Fibroblast of the aortic adventitia (primary cell): ENCODE measurements at regions not wholly inside any gene's neighbourhood (a gene's known extent, or its start where the extent isn't known, plus 50 kb on each side); places are given as distances from the start of the nearest gene placed in this dataset.

Experiments used
- DNase-seq: peaks from one replicate; pipeline ENCODE4 v3.0.0-alpha.2; 2010; ENCODE audit warnings: low read depth
- H3K4me3 ChIP-seq: 2 replicates; pipeline ENCODE4 v1.5.1; 2011; ENCODE audit warnings: low read depth, mild to moderate bottlenecking, control low read depth, low read length, moderate library complexity
- TF ChIP-seq, protein P1 (sequence below): IDR thresholded peaks from 2 replicates; pipeline ENCODE4 v1.5.1; 2011; ENCODE audit warnings: mild to moderate bottlenecking, low read length, control low read depth, inconsistent platforms; ENCODE audit not compliant: insufficient read depth

DNA sequence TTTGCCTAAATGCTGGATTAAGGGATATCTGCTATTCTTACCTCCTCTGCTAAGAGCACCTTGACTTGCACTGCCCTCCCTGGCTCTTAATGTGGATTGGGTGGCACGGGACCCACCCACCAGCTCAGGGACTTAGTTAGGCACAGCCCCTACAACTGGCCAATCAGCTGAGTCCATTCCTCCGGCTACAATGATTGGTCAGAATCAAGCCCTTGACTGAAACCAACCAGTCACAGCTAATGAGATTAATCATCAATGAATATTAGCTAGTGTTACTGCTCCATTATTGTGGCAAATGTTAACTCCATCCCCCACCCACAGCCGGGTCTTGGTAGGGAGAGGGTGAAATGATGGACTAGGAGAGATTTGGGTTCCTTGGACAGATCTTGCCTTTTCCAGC is 328.0 kb downstream of the MN1 start:
- no peak for DNase-seq
- no peak overlapping the region for H3K4me3 ChIP-seq
- TF ChIP-seq, protein P1, sequence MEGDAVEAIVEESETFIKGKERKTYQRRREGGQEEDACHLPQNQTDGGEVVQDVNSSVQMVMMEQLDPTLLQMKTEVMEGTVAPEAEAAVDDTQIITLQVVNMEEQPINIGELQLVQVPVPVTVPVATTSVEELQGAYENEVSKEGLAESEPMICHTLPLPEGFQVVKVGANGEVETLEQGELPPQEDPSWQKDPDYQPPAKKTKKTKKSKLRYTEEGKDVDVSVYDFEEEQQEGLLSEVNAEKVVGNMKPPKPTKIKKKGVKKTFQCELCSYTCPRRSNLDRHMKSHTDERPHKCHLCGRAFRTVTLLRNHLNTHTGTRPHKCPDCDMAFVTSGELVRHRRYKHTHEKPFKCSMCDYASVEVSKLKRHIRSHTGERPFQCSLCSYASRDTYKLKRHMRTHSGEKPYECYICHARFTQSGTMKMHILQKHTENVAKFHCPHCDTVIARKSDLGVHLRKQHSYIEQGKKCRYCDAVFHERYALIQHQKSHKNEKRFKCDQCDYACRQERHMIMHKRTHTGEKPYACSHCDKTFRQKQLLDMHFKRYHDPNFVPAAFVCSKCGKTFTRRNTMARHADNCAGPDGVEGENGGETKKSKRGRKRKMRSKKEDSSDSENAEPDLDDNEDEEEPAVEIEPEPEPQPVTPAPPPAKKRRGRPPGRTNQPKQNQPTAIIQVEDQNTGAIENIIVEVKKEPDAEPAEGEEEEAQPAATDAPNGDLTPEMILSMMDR, result no peak

DNA sequence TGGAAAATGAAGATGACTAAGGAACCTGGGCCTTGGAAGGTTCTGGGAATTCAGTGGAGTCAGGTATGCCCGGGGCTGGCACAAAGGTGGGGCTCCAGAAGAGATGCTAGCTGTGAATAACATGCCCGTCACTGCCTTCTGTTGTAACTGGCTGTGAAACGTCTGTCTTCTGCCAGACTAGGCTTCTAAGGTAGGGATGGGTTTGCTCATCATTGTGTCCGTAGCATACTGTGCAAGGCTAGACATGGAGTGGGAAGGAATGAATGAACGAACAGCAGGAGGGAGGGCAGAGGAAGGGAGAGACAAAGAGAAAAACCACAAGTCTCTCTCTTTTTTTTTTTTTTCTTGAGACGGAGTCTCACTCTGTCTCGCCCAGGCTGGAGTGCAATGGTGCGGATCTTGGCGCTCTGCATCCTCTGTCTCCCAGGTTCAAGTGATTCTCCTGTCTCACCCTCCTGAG is 327.4 kb downstream of the MN1 start:
- TF ChIP-seq, protein P1, result no peak
- no peak overlapping the region for H3K4me3 ChIP-seq
- DNase-seq, result no peak

DNA sequence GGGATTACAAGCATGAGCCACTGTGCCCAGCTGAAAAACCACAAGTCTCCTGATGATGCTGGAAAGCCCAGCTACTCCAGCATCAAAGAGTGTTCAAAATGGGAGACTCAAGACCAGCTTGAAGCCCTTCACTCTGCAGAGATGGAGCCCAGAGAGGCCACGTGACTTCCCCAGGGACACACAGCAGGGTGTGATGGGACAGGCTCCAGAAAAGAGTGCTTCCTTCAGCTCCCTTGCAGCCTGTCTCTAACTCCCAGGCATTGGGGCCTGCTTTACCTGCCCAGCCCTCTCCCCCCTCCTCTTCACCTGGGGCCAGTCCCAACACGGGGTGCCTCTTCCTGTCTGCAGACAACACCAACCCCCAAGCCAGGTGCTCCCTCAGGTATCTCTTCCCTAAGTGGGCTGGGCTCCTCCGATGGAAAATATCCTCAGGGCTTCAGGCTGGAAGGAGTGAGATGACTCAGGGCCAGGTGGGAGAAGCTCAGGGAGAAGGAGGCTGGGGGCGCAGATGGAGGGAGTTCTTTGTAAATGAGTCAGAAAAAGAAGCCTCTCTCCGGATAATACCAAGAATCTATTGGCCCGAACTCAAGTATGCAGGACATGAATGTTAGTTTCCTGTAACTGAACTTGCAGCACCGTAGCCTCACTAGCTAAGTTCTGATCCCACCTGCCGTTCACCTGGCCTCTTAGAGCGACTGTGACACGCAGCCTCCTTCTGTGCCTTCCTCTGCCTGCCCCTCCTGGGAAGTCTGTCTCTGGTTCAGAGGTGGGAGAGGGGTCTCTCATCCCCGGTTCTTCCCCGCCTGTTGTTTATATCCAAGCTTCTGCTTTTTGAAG is 326.6 kb downstream of the MN1 start:
- H3K4me3 ChIP-seq, result no peak overlapping the region
- peak; percentile 87 for DNase-seq
- TF ChIP-seq, protein P1, result no peak

DNA sequence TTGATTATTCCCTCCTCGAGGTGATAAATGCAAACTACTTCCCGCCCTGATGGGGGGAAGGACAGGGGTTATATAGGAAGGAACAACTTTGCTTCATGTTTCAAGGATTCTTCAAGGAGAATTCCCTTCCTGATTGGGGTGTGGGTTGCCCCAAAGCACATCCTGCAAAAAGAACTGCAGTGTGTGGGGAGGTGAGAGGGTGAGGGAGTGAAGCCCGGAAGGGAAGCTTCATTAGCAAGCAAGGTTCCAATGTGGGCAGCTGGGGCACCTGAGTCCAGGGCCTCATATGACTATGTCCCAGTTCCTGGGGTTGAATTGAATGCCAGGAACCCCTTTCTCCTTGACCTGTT is 326.0 kb downstream of the MN1 start:
- TF ChIP-seq, protein P1, result no peak
- DNase-seq, result peak; percentile 13
- no peak overlapping the region for H3K4me3 ChIP-seq

DNA sequence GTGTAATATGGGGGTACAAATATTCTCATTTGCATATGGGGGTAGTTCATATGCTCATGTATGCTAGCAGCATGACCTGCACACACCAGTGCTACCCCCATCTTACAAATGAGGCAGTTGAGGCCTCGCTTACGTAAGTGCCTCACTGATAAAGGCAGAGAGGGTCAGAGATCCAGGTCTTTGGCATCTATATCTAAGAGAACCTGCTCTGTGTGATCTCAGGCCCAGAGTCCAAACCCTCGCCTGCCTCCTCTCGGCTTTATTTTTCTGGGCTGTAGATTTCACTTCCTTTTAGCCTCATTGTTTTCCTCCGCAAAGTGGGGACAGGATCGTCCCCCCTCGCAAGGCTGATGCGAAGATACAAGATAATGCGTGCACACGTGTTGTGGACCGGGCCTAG is 325.2 kb downstream of the MN1 start:
- TF ChIP-seq, protein P1, result no peak
- H3K4me3 ChIP-seq, result no peak overlapping the region
- DNase-seq, result no peak

DNA sequence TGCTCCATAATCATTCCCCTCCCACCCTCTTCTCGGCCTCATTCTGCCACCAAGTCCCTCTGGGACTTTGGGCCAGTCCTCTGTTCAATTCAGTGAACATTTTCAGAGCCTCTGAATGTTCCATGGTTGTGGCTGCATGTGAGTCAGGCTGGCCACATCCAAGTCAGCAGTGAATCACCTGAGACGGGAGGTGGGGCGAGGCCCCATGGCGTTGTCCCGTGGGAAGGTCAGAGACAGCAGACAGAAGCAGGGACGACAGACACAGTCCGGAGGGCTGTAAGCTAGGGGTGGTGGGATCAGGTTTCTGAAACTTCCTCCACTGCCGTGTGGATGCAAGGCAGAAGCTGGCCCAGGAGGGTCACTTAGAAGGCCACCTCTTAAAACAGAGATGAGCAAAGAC is 324.8 kb downstream of the MN1 start:
- TF ChIP-seq, protein P1, result no peak
- DNase-seq, result peak; percentile 31
- no peak overlapping the region for H3K4me3 ChIP-seq

DNA sequence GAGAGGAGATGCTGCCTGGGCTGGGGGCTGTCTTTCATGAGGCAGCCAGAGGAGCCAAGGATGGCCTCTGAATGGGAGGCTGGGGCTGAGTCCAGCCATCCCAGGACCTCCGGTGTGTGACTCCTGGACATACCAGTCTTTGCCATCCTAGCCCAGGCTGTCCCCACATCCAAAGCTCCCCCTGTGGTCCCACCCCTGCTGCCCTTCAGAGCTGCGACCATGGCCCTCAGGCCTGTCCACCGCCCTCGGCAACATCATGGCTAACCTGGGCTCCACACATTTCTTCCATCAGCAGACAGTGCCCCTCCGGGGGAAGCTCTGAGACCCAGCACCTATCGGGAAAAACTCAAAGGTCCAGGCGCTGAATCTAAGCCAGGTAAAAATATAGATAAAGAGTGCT is 324.4 kb downstream of the MN1 start:
- TF ChIP-seq, protein P1, result no peak
- H3K4me3 ChIP-seq, result no peak overlapping the region
- DNase-seq, result no peak
